ENCODE measurements at regions not wholly inside any gene's neighbourhood (a gene's known extent, or its start where the extent isn't known, plus 50 kb on each side); places are given as distances from the start of the nearest gene placed in this dataset.

DNA sequence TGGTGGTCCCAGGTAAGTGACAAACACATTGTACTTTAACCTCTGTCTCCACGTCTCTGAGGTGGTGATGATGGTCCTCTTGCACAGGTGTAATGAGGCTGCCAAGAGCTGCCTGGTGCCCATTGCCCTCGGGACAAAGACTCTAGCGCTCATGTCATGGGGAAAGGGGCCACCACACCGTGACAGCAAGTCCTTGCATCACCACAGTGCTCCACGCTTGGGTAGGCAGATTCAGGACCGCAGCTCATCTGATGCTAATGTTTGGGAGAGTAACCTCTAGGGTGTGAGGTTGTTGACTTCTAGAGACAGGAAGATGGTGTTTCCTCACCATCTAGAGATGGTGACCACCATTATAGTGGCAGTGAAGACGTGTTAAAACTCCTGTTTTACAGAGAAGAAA lies 395.6 kb downstream of the ADRA2A start:
- WGBS, 2 donors: 72 to 82% methylated on average over 7 of the region's 7 CpGs
- Histone ChIP-seq H3K27ac (no peak overlapping the region), H3K36me3 (no peaks in the 10 kb centered on the region), H3K9me3 (no peaks in the 10 kb centered on the region), H3K27me3 (no peaks in the 10 kb centered on the region), H3K4me3 (no peak overlapping the region), H3K4me1 (no peaks in the 10 kb centered on the region)
- TF ChIP-seq POLR2AphosphoS5 (IDR thresholded peaks at IDR 0.05) (no peak), EP300 (IDR thresholded peaks at IDR 0.05) (no peak), POLR2A (IDR thresholded peaks at IDR 0.05) (no peak)
- TF ChIP-seq, protein P1, sequence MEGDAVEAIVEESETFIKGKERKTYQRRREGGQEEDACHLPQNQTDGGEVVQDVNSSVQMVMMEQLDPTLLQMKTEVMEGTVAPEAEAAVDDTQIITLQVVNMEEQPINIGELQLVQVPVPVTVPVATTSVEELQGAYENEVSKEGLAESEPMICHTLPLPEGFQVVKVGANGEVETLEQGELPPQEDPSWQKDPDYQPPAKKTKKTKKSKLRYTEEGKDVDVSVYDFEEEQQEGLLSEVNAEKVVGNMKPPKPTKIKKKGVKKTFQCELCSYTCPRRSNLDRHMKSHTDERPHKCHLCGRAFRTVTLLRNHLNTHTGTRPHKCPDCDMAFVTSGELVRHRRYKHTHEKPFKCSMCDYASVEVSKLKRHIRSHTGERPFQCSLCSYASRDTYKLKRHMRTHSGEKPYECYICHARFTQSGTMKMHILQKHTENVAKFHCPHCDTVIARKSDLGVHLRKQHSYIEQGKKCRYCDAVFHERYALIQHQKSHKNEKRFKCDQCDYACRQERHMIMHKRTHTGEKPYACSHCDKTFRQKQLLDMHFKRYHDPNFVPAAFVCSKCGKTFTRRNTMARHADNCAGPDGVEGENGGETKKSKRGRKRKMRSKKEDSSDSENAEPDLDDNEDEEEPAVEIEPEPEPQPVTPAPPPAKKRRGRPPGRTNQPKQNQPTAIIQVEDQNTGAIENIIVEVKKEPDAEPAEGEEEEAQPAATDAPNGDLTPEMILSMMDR (IDR thresholded peaks at IDR 0.05): no peak
- intact Hi-C loops (cut with DNase I): no loop called here
- no peak for DNase-seq

DNA sequence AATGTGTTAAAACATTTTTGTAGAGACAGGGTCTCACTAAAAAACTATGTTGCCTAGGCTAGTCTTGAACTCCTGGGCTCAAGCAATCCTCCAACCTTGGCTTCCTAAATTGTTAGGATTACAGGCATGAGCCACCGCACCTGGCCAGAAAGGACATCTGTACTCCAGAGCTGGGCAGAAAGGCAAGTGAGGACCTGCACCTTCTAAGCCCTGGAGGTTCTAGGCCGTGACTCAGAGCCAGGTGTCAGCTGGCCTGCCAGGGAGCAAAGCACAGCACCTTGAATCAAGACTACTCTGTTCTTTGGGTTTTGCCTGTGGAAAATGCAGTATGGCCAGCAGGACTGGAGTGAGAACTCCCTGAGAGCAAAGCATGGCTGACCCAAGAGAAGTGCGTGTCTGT lies 396.5 kb downstream of the ADRA2A start:
- no peaks in the 10 kb centered on the region for H3K9me3 ChIP-seq
- no peaks in the 10 kb centered on the region for H3K27me3 ChIP-seq
- H3K4me3 ChIP-seq: no peak overlapping the region
- WGBS, 2 donors: 48 to 57% methylated on average over 3 of the region's 3 CpGs
- intact Hi-C loops (cut with DNase I): no loop called here
- DNase-seq: no peak
- H3K36me3 ChIP-seq: no peaks in the 10 kb centered on the region
- H3K27ac ChIP-seq: no peak overlapping the region
- H3K4me1 ChIP-seq: no peaks in the 10 kb centered on the region
- no peak for TF ChIP-seq EP300 (IDR thresholded peaks at IDR 0.05)
- TF ChIP-seq POLR2A (IDR thresholded peaks at IDR 0.05): no peak
- TF ChIP-seq, protein P1 (IDR thresholded peaks at IDR 0.05): no peak
- no peak for TF ChIP-seq POLR2AphosphoS5 (IDR thresholded peaks at IDR 0.05)

DNA sequence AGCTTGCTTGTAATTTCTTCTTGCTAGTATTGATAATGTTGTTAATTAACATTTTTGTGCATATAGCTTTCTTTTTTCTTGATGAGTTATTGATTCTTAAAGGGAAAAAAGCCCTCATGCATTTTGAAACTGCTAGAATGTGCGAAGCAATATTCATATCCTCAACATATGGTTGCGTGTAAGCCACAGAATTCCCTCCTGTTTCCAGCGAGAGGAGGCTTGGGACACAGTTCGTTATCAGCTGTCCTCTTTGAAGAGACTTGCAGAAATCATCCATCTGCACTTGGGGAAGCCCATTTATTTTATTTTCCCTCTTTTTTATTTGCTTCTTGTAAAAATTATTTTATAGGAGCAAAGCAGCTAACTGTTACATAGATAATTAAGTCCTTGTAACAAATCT lies 398.0 kb downstream of the ADRA2A start:
- Histone ChIP-seq H3K9me3 (no peaks in the 10 kb centered on the region), H3K27ac (no peak overlapping the region), H3K4me1 (no peaks in the 10 kb centered on the region), H3K27me3 (no peaks in the 10 kb centered on the region), H3K4me3 (no peak overlapping the region), H3K36me3 (no peaks in the 10 kb centered on the region)
- TF ChIP-seq EP300 (IDR thresholded peaks at IDR 0.05) (no peak), POLR2AphosphoS5 (IDR thresholded peaks at IDR 0.05) (no peak), POLR2A (IDR thresholded peaks at IDR 0.05) (no peak)
- TF ChIP-seq, protein P1 (IDR thresholded peaks at IDR 0.05): no peak
- 83 to 85% methylated on average over 4 of the region's 4 CpGs for WGBS, 2 donors
- intact Hi-C loops (cut with DNase I): no loop called here
- no peak for DNase-seq

DNA sequence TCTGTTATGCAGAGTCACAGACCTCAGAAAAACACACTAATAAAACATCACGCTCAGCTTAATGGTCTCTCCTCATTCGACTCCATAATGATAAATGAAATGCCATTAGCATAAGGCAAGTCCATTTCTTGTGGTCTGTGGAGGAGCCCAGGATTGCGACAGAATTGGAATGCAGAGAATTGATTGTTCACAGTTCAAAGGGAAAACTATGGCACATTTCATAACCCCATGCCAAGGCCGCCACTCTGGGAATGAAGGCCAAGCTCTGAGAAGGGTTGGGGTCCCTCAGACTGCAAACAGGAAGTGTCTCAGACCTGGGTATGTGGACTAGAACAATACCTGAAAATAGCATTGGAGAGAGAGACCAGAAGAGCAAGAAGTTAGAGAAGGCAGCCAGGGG lies 398.9 kb downstream of the ADRA2A start:
- WGBS, 2 donors: 73 to 77% methylated on average over 4 of the region's 4 CpGs
- TF ChIP-seq POLR2A (IDR thresholded peaks at IDR 0.05) (no peak), EP300 (IDR thresholded peaks at IDR 0.05) (no peak)
- intact Hi-C loops (cut with DNase I): no loop called here

DNA sequence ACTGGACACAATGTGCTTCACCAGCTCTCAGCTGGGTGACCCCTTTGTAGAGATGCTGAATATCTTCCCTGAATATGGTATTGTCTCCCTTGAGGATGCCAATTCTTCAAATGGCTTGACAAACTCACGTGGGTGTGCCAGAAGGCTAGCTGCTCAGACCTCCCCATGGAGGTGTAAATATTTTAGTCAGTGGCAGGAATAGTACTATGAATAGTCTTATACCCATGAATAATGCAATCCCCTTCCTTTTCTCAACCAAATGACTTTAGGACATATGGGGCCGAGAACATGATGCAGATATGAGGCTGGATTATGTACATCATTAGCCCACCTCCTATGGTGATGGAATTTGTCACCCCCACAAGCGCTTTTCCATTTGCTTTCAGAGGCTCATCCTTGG lies 401.8 kb downstream of the ADRA2A start:
- H3K27me3 ChIP-seq: no peaks in the 10 kb centered on the region
- H3K9me3 ChIP-seq: no peaks in the 10 kb centered on the region
- DNase-seq: no peak
- H3K4me1 ChIP-seq: no peaks in the 10 kb centered on the region
- H3K36me3 ChIP-seq: no peaks in the 10 kb centered on the region
- TF ChIP-seq POLR2AphosphoS5 (IDR thresholded peaks at IDR 0.05) (no peak), EP300 (IDR thresholded peaks at IDR 0.05) (no peak), POLR2A (IDR thresholded peaks at IDR 0.05) (no peak)
- TF ChIP-seq, protein P1 (IDR thresholded peaks at IDR 0.05): no peak
- no peak overlapping the region for H3K4me3 ChIP-seq
- WGBS, 2 donors: 74 to 79% methylated on average over 3 of the region's 3 CpGs
- intact Hi-C loops (cut with DNase I): no loop called here
- no peak overlapping the region for H3K27ac ChIP-seq

More for the DNA sequence above, 398.9 kb downstream of the ADRA2A start:
- Histone ChIP-seq H3K36me3 (no peaks in the 10 kb centered on the region), H3K27me3 (no peaks in the 10 kb centered on the region), H3K4me3 (no peak overlapping the region), H3K9me3 (no peaks in the 10 kb centered on the region), H3K4me1 (no peaks in the 10 kb centered on the region), H3K27ac (no peak overlapping the region)
- no peak for DNase-seq

Measured in sigmoid colon (tissue), 6 donors.